Anterior cingulate cortex (tissue), 58 donors: ENCODE measurements at regions not wholly inside any gene's neighbourhood (a gene's known extent, or its start where the extent isn't known, plus 50 kb on each side); places are given as distances from the start of the nearest gene placed in this dataset.
"Not testable (repeated sequence)": the region's sequence is repeated elsewhere in the genome, so short reads cannot be mapped to it uniquely, and the experiment has no call there.

Experiments
- DNase-seq, 58 donors: peaks; one replicate each; lab custom pipeline; 2025; lab: John Stamatoyannopoulos, UW

DNA sequence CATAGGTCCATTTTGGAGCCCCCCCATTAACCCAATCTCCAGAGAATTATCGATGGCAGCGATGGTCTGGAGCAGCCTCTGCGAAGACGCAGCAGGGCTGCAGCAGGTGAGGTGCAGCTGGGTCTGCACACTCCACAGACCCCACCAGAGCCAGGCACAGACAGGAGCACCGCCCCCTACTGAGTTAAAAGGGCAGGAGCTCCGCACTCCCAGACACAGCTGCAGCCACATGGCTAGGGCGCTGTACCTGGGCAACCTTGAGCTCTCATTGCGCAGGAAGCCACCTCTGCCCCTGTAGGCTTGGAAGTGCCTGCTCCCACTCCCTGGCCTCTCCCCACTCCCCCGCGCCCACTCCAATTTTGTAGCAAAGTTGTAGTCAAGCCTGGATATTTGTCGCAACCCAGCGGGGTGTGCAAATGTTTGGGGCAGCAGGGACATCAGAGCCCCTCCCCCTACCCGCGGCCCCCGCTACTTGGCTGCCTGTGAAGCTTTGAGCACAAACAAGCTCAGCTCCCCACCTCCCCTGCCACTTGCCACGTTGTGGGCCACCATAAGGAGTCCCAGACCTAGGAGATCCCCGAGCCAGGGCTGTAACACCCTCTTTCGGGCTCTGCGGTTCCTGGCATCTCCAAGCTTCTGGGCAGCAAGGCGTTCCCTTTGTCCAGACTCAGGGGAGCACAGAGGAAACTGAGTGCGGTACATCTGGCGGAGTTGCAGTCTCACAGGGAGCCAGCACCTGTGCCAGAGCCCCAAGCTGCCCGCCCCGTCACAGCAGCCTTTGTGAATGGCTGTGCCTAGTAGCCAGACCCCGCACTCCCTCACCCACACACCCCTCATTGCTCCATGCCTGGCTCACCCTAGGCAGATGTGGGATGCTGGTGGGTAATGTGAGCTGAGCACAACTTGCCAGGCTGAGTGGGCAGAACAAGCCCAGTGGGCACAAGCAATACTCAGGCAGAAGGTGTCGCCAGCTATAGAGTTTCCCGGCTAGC lies 949.7 kb upstream of the SLITRK1 start:
- DNase-seq: no peak

DNA sequence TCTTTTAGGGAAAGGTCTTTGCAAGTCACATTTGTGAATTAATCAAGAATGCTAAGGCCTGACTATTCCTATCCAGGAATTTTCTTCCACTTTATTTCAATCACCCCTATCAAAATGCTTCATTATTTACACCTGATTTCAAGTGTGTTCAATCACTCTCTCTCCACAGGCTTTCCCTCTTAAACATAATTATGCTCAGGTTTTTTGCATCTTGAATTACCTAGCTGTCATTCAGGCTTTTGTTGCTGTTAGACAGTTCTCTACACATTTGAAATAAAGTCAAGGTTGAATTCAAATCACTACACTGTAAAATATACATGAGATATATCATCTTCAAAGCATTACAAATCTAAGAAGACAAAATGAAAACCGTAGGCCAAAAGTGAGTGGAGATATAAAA lies 941.3 kb upstream of the SLITRK1 start:
- no peak for DNase-seq

DNA sequence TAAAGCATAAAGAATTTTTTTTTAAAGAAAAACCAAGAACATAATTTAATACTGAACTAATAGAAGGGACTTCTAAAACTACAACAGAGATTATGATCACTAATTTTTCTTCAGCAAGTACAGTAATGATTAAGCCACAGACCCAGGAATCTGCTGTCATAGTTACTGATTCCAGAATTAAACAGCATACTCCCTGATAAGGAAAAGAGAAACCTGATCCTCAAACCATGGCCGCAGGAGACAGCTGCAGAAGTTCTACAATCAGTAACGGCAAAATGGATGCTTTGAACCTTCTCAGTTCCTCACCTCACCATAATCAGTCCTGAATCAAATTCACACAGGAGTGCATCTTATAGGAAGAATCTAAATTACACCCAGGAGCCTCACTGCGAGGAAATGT lies 939.0 kb upstream of the SLITRK1 start:
- DNase-seq: no peak

DNA sequence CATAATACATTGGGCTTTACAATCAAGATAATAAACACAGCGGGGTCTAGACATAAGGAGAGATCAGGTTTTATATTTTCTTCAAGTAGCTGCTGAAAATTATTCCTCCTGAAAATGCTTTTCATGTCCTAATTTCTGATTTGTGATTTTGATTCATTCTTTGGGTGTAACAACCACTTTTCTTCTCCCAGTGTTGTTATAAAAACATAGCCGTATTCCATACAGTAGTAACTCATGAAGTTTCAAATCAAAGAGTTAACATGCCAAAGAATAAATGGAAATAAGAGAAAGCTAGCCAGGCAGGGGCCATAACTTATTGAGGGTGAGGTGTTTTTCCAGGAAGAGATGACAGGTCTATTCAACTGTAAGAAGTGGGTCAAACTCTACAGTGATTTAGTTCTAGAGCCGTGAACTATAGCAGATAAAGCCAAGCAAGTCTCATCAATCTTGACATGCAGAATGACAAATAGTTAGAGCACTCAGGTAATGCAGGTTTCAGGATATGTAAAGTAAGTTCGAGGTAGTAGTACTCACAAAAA lies 934.4 kb upstream of the SLITRK1 start:
- no peak for DNase-seq

DNA sequence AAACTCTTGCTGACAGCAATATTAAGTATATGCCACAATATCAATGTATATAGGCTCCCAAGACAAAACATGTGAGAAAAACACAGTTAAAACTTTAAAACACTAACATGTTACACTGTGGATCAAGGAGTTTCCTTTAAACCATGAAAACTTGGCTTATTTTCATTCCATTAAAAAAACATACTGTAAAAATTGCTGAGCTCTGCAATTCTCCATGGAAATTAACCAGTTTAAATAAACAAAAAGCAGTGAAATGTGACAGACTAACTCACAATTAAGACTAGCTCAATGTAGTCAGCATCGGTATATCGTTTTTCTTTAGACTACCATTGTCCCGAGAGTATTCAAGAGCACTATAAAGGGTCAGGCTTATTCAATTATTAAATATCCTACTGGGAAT lies 930.5 kb upstream of the SLITRK1 start:
- DNase-seq: no peak

DNA sequence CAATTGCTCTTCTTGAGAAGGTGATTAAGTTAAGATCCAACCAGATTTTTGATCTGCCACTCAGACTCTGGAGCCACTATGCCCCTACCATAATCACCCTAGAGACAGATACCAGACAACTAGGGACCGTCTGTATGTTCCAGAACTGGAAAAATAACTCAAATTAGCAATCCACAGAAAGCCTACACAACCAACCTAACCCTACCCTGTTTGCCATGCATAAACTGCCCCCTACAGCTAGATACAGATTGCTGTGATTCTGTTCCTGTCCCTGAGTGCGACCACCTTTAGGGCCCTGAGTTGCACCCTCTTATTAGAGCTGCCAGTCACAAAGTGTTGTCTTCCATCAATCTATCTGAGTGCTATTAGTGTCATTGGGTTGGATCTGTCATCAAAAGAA lies 929.8 kb upstream of the SLITRK1 start:
- DNase-seq: no peak

DNA sequence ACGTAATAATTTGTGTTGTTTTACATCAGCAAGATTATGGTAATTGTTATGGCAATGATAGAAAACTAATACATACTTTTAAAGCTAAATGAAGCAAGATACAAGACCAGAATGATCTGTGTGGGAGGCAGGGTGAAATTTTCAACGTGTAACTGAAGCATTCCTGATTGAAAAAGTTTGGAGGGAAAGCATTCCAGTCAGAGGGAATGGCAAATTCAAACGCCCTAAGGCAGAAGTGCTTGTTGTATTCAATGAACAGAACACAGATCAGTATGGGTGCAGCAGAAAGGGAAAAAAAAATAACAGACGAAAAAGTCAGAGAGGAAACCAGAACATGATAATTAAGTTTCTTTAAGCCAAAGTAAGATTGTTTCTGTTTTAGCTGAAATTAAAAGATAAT lies 928.5 kb upstream of the SLITRK1 start:
- DNase-seq: no peak

DNA sequence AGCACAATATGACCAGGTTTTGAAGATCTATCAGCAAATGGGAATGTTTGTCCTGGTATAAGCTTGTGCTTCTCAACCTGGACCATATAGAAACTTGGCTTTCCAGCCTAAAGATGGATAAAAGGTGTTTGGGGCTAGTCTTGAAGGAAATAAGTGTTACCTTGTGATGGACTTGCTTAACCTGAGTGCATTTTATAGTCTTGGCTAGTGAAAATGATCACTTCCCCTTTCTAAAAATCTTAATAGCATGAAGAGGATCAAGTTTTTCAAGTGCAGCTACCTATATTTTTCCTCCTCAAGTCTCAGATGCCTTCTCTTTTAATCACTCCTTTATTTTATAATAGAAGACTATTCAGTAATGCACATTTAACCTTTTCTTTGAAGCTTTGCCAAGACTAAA lies 919.8 kb upstream of the SLITRK1 start:
- no peak for DNase-seq

DNA sequence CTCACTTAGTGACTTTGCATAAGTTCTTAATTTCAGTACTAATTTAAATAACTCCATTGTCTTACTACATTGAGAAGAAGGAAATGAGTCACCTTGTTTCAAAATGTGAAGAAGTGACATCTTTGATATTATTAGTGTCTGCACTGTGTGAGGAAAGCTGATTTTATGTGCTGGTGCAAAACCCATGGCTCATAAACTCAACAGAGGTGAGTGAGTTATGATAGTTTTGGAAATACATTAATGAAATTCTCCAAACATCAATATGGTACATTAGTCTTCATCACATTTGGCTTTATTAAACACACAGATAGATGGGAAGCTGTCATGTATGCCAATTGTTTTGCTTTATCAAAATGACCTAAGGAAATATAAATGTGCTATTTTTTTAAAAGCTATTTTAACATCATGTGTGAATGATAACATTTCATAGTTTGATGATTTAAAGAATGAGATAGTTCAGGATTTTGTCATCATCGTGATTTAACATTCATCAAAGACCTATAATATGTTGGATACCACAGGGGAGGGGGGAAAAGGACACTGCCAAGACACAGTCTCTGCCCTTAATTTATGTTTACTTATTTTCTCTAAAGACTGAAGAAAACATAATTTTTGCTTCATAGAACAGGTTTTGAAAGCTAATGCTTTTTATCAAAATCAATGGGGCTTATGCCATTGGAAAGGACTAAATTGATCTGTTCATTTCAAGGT lies 902.3 kb upstream of the SLITRK1 start:
- DNase-seq: no peak

DNA sequence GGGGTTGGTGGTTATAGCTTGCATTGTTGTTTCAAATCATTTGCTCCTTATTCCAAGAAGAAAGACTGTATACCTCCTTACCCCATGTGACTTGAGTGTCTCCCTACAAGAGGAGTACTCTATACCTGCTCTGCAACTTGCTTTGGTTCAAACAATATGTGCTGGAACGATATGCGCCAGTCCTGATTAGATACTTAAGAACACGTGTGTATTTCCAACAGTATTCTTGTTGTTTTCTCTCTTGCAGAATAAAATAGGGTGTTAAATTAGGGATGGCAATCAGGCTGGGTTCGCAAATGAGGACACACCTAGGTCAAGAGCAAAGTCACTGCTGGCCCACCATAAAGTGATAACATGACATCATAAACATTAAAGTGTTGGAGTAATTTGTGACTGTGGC lies 895.0 kb upstream of the SLITRK1 start:
- DNase-seq: no peak

DNA sequence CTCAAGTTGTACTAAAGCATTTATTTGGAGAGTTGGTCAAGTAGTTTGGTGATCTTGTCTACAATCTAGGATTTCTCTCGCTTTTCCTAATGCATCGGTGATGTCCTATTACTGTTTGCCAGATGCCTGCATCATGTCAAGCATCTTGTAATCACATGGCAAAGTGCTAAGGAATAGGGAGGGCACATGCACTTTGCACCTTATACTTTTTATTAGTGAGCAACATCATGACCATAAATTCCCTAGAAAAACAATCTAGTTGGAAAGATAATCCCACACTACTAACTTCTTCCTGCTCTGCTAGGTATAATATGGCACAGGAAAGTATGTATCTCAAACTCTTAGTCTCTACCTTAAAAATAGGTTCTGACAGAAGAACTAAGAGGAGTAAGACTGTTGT lies 894.3 kb upstream of the SLITRK1 start:
- no peak for DNase-seq

DNA sequence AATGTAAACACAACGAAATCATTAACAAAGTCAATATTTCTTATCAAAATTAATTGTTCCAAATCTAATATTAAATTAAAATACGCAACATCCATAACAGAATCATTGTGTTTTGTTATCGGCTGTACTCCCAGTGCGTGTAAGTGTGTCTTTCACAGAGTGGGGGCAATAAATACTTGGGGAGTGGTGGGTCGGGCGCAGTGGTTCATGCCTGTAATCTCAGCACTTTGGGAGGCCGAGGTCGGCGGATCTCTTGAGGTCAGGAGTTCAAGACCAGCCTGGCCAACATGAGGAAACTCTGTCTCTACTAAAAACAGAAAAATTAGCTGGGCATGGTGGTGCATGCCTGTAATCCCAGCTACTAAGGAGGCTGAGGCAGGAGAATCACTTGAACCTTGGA lies 893.6 kb upstream of the SLITRK1 start:
- DNase-seq: not testable (repeated sequence)

DNA sequence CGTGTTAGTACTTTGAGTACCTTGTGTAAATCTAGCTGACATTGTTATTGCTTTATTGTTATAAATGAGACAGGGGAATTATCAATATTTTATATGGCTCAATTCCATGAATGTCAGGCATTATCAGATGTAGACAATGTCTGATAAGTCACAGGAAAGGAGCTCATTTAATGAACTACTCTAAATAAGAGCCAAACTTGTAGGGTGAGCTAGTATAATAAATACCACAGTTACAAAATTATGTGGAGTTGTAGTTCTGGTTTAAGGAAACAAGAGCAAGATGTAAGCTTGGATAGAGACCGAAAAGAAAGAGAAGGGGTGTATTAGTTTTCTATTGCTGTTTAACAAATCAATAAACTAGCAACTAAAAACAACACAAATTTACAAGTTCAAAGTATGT lies 891.8 kb upstream of the SLITRK1 start:
- no peak for DNase-seq

DNA sequence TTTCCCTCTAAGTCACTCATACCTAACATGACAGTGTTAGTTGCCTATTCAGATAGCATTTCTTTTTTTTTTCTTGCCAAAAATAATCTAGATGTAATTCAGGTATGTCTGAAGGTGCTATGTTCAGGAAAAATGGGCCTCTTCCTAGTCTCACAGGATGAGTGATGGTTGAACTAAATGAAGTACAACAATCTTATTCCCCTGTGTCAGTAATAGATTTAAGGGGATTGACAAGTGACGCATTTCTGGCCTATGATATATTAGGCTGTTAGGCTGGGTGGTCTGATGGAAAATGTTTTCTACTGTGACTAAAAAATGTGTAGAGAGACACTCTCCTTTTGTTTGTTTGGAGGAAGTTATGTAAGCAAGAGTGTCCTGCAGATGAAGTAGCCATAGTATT lies 878.7 kb upstream of the SLITRK1 start:
- no peak for DNase-seq

DNA sequence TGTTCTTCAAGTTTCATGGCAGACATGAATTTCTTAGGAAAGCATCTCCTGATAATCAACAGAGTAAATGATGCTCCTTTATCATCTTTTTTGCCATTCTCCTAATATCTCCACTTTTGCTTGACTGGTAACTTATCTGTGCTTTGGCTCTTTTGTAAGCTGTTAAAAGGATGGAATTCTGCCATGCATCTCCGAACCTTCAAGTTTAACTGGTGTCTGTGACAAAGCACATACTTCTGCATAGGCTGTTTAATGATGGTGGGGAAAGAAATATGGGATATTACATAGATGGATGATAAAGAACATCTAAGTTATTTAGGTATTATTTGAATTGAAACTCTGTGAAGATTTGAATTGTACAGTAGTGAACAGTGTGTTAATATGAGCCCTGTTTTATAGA lies 866.9 kb upstream of the SLITRK1 start:
- no peak for DNase-seq

DNA sequence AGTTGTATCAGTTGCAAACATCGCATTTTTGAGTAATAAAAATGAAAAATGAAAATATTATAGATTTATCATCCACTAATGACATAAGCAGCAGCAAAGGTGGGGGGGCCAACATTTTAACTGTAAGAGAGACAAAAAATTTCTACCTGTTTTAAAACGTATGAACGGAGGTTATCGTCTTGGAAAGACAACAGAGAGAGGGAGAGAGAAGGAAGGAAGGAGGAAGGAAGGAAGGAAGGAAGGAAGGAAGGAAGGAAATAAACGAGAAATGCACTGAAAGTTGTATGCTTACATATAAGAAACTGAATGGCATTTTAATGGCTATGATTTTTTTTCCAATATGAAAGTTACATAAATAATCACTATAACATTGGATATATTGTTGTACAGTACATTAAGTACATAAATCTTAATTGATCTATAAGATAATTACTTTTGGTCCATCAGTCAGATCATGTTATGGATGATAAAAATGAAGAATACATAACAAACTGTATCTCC lies 862.8 kb upstream of the SLITRK1 start:
- no peak for DNase-seq

DNA sequence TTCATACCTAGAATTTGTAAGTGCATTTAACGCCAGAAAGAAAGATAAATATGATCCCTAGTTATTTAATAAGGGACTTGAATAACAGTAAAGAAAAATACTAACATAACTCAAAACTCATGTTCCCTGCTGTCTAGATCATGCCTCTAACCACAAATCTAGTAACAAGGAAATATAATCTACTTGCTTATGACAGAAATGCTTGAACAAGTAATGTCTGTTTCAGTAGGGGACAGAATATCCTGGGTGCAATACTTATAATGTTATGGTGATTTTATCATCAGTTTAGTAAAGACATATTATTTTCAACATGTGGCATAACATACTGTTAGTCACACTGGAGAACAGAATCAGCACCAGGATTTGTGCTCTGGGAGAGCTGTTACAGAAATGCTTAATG lies 861.9 kb upstream of the SLITRK1 start:
- DNase-seq: no peak

DNA sequence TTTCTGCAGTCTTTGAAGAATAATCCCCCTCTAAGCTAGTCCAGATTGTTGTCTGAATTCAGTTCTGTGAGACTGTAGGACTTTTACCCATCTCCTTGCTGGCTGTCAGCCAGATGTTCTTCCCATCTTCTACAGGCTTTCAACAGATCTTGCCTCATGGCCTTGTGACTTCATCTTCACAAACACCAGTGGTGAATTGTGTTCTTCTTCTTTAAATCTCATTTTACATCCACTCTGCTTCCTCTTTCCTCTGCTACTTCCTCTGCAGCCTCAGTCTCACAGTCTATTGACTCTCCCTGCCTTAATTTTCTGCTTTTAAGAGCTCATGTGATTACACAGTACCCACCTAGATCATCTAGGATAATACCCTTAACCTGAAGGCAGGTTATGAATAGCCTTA lies 859.0 kb upstream of the SLITRK1 start:
- no peak for DNase-seq

DNA sequence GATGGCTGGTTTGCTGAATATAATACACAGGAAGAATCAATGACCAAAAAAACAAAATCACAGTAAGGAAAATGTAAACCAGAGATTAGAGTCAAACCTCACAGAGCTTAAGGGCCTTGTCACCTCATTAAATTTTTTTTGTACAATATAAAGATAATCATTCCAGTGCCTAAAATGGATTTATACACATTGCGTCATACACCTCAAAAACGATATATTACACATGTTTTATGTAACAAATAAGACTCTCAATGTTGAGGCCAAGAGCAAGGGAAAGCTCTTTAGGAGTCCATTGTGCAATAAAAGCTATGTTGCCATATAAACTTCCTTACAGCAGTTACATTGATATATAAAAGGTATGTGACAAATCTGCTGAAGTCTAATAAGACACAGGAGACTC lies 856.7 kb upstream of the SLITRK1 start:
- DNase-seq: no peak

DNA sequence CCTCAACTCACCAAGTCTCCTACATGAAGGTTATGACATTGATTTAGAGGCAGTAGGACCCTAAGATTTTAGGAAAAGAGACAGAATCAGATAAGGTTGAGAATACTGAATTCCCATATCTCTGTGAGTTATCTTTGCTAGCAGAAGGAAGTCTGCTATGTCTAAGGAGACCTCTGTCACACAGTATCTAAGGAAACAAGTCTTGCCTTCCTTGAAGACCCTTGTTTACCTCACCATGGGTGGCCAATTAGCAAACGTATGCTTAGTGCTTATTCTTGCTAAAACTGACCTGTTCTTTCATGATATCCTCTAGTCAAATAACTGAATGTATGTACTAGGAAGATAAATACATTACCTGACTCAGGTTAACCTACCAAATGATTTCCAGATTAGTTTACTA lies 855.4 kb upstream of the SLITRK1 start:
- DNase-seq: no peak

DNA sequence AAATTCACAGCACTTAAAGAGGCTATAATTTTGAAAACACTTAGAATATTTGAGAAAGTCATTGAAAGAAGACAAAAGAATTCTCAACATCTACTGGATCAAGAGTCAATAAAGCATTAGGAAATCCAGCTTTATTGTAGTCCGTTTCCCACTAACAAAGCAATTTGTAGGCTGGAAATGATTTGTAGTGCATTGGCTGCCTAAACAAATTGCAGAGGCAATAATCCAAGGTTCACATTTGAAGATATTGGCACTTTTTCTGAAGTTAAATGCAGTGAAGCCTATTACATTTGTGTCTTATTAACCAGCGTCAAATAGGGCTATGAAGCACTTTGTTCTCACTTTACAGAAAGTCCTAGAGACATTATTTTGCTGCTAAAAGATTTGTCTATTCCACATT lies 848.1 kb upstream of the SLITRK1 start:
- no peak for DNase-seq
